ENCODE measurements at regions not wholly inside any gene's neighbourhood (a gene's known extent, or its start where the extent isn't known, plus 50 kb on each side); places are given as distances from the start of the nearest gene placed in this dataset.

- TF ChIP-seq, protein P1, sequence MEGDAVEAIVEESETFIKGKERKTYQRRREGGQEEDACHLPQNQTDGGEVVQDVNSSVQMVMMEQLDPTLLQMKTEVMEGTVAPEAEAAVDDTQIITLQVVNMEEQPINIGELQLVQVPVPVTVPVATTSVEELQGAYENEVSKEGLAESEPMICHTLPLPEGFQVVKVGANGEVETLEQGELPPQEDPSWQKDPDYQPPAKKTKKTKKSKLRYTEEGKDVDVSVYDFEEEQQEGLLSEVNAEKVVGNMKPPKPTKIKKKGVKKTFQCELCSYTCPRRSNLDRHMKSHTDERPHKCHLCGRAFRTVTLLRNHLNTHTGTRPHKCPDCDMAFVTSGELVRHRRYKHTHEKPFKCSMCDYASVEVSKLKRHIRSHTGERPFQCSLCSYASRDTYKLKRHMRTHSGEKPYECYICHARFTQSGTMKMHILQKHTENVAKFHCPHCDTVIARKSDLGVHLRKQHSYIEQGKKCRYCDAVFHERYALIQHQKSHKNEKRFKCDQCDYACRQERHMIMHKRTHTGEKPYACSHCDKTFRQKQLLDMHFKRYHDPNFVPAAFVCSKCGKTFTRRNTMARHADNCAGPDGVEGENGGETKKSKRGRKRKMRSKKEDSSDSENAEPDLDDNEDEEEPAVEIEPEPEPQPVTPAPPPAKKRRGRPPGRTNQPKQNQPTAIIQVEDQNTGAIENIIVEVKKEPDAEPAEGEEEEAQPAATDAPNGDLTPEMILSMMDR (conservative IDR thresholded peaks at IDR 0.05; ENCODE audit: low read depth, low read length): no peak
- no peak for TF ChIP-seq EZH2phosphoT487 (IDR thresholded peaks at IDR 0.05; ENCODE audit: borderline replicate concordance, low read length)
- TF ChIP-seq EZH2 (IDR thresholded peaks at IDR 0.05; ENCODE audit: low read length, unreplicated experiment): no peak
Measured at GRCh38 chr3:107945417-107946094, 145.3 kb downstream of the CD47 start.

Data from PC-3 (cell line).